ENCODE measurements at regions not wholly inside any gene's neighbourhood (a gene's known extent, or its start where the extent isn't known, plus 50 kb on each side); places are given as distances from the start of the nearest gene placed in this dataset.

DNA sequence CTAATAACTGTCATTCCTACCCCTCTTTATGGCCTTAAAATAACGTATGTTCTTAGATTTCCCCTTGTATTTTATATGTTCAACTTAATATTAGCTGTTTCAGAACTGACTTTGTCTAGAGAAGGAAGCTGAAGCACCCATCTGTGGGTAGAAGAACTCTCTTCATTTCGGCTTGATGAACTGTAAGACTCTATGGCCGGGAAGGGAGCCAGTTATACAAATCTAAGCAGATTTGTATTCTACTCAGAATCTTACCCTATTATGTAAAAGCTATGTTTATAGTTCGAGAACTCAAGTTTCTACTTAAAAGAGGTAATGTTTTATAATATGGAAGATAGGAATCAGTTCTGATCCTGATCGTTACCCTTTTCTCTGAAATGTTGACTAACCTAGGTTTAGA lies 390.9 kb upstream of the PRICKLE1 start:
- TF ChIP-seq, protein P1, sequence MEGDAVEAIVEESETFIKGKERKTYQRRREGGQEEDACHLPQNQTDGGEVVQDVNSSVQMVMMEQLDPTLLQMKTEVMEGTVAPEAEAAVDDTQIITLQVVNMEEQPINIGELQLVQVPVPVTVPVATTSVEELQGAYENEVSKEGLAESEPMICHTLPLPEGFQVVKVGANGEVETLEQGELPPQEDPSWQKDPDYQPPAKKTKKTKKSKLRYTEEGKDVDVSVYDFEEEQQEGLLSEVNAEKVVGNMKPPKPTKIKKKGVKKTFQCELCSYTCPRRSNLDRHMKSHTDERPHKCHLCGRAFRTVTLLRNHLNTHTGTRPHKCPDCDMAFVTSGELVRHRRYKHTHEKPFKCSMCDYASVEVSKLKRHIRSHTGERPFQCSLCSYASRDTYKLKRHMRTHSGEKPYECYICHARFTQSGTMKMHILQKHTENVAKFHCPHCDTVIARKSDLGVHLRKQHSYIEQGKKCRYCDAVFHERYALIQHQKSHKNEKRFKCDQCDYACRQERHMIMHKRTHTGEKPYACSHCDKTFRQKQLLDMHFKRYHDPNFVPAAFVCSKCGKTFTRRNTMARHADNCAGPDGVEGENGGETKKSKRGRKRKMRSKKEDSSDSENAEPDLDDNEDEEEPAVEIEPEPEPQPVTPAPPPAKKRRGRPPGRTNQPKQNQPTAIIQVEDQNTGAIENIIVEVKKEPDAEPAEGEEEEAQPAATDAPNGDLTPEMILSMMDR (IDR thresholded peaks at IDR 0.05; ENCODE audit: low read depth, low read length): no peak
- TF ChIP-seq POLR2A (IDR thresholded peaks at IDR 0.05; ENCODE audit: extremely low read depth, insufficient read length): no peak
- TF ChIP-seq, protein P2, sequence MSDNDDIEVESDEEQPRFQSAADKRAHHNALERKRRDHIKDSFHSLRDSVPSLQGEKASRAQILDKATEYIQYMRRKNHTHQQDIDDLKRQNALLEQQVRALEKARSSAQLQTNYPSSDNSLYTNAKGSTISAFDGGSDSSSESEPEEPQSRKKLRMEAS (IDR thresholded peaks at IDR 0.05; ENCODE audit: low read depth, low read length): no peak
